Hepatocyte (in vitro differentiated cells): ENCODE measurements at regions not wholly inside any gene's neighbourhood (a gene's known extent, or its start where the extent isn't known, plus 50 kb on each side); places are given as distances from the start of the nearest gene placed in this dataset.

ENCODE experiments used
- DNase-seq: peaks from one replicate; pipeline ENCODE4 v3.0.0-alpha.2; 2016; ENCODE audit warnings: low spot score
- H2AFZ ChIP-seq: fragments of 200-600 bp; sonication (generic); 2 replicates; pipeline ENCODE4 v1.6.0; 2016; ENCODE audit warnings: antibody characterized with exemption, mild to moderate bottlenecking
- H3K27ac ChIP-seq: fragments of 200-600 bp; sonication (generic); 2 replicates; pipeline ENCODE4 v1.5.1; 2016; ENCODE audit warnings: mild to moderate bottlenecking
- H3K27me3 ChIP-seq: fragments of 200-600 bp; sonication (generic); 2 replicates; pipeline ENCODE4 v1.6.1; 2016
- H3K36me3 ChIP-seq: fragments of 200-600 bp; sonication (generic); replicated peaks from 2 replicates; pipeline ENCODE4 v1.5.1; 2016; ENCODE audit warnings: low read depth; ENCODE audit not compliant: insufficient read depth
- H3K4me1 ChIP-seq: fragments of 200-600 bp; sonication (generic); 2 replicates; pipeline ENCODE4 v1.5.1; 2016; ENCODE audit warnings: mild to moderate bottlenecking, moderate library complexity; ENCODE audit not compliant: insufficient read depth
- H3K4me2 ChIP-seq: fragments of 200-600 bp; sonication (generic); 2 replicates; pipeline ENCODE4 v1.6.0; 2016
- H3K4me3 ChIP-seq: fragments of 200-600 bp; sonication (generic); 2 replicates; pipeline ENCODE4 v1.5.1; 2016; ENCODE audit warnings: mild to moderate bottlenecking
- H3K79me2 ChIP-seq: fragments of 200-600 bp; sonication (generic); 2 replicates; pipeline ENCODE4 v1.6.0; 2017; ENCODE audit warnings: mild to moderate bottlenecking
- H3K9me2 ChIP-seq: fragments of 200-600 bp; sonication (generic); replicated peaks from 2 replicates; pipeline ENCODE4 v1.6.0; 2017; ENCODE audit warnings: mild to moderate bottlenecking; ENCODE audit not compliant: insufficient read depth
- H3K9me3 ChIP-seq: fragments of 200-600 bp; sonication (generic); 2 replicates; pipeline ENCODE4 v1.5.1; 2016; ENCODE audit warnings: low read depth, mild to moderate bottlenecking
- H4K20me1 ChIP-seq: fragments of 200-600 bp; sonication (generic); 2 replicates; pipeline ENCODE4 v1.6.0; 2016; ENCODE audit warnings: mild to moderate bottlenecking; ENCODE audit not compliant: insufficient read depth, poor library complexity, severe bottlenecking
- EZH2 ChIP-seq: fragments of 200-600 bp; sonication (generic); IDR thresholded peaks from 2 replicates; pipeline ENCODE4 v1.6.1; 2016; ENCODE audit warnings: antibody characterized with exemption, mild to moderate bottlenecking, borderline replicate concordance
- EZH2phosphoT487 ChIP-seq: fragments of 200-600 bp; sonication (generic); IDR thresholded peaks from one replicate; pipeline ENCODE4 v1.6.1; 2018; ENCODE audit warnings: antibody characterized with exemption, mild to moderate bottlenecking, low read depth, moderate library complexity; ENCODE audit not compliant: unreplicated experiment, severe bottlenecking
- WGBS: methylation state at CpG from one replicate; pipeline ENCODE4 v1.1.6; 2016; ENCODE audit warnings: low lambda C conversion rate; ENCODE audit errors: missing lambda C conversion rate; 5-methylcytosine and 5-hydroxymethylcytosine counted together
- TF ChIP-seq, protein P1 (sequence below): fragments of 200-600 bp; sonication (generic); IDR thresholded peaks from 2 replicates; pipeline ENCODE4 v1.5.1; 2016; ENCODE audit warnings: antibody characterized with exemption, mild to moderate bottlenecking; ENCODE audit not compliant: poor library complexity

DNA sequence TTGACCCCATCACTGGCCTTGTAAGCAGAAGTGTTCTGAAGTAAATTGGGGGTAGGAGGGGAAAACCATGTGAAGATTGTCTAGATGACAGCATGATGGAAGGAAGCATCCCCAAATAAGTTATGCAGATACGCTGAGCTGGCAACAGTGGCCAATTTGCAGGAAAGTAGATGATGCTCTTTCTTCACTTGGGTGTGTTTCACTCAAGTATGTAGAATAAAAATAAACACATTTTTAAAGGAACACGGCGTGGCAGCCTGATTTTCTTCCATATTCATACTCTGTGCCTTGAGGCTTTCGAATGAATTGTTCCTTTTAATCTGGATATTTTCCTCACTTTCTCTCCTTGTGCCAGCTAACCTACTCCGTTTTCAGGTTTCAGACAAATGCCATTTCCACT lies 295.5 kb upstream of the DPYD start:
- Histone ChIP-seq H4K20me1 (no peaks in the 10 kb centered on the region), H2AFZ (no peak overlapping the region), H3K9me3 (no peaks in the 10 kb centered on the region), H3K4me2 (no peak overlapping the region), H3K27ac (no peak overlapping the region), H3K36me3 (no peaks in the 10 kb centered on the region), H3K27me3 (no peaks in the 10 kb centered on the region), H3K9me2 (no peaks in the 10 kb centered on the region), H3K79me2 (no peaks in the 10 kb centered on the region), H3K4me1 (no peaks in the 10 kb centered on the region), H3K4me3 (no peak overlapping the region)
- no peak for DNase-seq
- no peak for TF ChIP-seq EZH2phosphoT487
- TF ChIP-seq EZH2, result no peak
- TF ChIP-seq, protein P1, sequence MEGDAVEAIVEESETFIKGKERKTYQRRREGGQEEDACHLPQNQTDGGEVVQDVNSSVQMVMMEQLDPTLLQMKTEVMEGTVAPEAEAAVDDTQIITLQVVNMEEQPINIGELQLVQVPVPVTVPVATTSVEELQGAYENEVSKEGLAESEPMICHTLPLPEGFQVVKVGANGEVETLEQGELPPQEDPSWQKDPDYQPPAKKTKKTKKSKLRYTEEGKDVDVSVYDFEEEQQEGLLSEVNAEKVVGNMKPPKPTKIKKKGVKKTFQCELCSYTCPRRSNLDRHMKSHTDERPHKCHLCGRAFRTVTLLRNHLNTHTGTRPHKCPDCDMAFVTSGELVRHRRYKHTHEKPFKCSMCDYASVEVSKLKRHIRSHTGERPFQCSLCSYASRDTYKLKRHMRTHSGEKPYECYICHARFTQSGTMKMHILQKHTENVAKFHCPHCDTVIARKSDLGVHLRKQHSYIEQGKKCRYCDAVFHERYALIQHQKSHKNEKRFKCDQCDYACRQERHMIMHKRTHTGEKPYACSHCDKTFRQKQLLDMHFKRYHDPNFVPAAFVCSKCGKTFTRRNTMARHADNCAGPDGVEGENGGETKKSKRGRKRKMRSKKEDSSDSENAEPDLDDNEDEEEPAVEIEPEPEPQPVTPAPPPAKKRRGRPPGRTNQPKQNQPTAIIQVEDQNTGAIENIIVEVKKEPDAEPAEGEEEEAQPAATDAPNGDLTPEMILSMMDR, result no peak
- 89% methylated on average over 5 of the region's 5 CpGs for WGBS

DNA sequence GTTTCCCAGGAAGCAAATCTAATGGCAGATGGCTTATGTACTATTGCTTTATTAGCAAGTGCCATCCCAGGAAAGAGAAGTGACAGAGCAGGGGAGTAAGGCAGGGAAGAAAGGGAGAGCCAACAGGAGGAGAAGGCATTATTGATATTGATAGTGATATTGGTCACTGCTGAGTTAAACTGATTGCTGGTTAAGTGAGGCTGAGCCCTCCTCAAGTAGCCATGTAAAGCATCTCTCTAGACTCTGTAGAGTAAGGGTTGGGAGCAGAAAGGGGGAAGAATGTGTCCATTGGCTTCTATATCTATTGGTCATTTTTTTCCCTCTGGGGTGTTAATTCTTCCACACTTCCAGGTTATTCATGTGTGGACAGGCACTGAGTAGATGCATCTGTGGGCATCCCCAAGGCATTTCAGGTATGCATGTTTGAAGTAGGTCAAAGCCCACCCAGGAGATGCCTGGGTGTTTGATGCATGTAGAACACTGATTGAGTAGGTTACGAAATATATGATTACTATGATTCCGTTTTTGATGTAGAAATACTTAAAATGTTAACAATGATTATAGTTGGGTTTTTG lies 290.5 kb upstream of the DPYD start:
- Histone ChIP-seq H3K4me3 (no peak overlapping the region), H3K27ac (no peak overlapping the region), H3K4me2 (no peak overlapping the region), H3K9me3 (no peaks in the 10 kb centered on the region), H4K20me1 (no peaks in the 10 kb centered on the region), H3K27me3 (no peaks in the 10 kb centered on the region), H3K79me2 (no peaks in the 10 kb centered on the region), H2AFZ (no peak overlapping the region), H3K9me2 (no peaks in the 10 kb centered on the region), H3K4me1 (no peaks in the 10 kb centered on the region), H3K36me3 (no peaks in the 10 kb centered on the region)
- DNase-seq, result no peak
- TF ChIP-seq EZH2 (no peak), EZH2phosphoT487 (no peak)
- TF ChIP-seq, protein P1, result no peak
- 100% methylated on average over 2 of the region's 2 CpGs for WGBS

DNA sequence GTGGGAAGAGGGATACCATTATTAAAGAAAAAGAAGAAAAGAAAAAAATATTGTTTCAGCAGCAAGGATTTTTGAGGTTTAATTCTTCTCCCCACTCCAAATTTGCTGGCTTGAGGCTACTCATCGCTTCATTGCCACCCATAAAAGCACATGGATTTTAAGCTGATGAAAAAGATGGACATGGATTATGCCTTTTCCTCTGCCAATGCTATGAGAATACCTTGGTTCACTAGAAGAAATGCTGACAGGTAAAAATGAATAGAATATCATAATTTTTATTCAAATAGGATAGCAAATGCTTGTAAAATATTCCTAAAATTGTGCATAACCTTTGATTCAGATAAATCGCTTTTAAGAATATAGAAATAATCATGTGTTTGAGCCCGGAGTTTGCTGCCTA lies 289.7 kb upstream of the DPYD start:
- no peak for TF ChIP-seq EZH2
- TF ChIP-seq, protein P1, result no peak
- TF ChIP-seq EZH2phosphoT487, result no peak
- Histone ChIP-seq H2AFZ (no peak overlapping the region), H3K4me3 (no peak overlapping the region), H3K36me3 (no peaks in the 10 kb centered on the region), H3K4me1 (no peaks in the 10 kb centered on the region), H3K79me2 (no peaks in the 10 kb centered on the region), H3K27me3 (no peaks in the 10 kb centered on the region), H3K27ac (no peak overlapping the region), H4K20me1 (no peaks in the 10 kb centered on the region), H3K9me3 (no peaks in the 10 kb centered on the region), H3K4me2 (peak overlapping the region; percentile 46), H3K9me2 (no peaks in the 10 kb centered on the region)
- DNase-seq, result no peak
- WGBS, result 95% methylated on average over 3 of the region's 3 CpGs

DNA sequence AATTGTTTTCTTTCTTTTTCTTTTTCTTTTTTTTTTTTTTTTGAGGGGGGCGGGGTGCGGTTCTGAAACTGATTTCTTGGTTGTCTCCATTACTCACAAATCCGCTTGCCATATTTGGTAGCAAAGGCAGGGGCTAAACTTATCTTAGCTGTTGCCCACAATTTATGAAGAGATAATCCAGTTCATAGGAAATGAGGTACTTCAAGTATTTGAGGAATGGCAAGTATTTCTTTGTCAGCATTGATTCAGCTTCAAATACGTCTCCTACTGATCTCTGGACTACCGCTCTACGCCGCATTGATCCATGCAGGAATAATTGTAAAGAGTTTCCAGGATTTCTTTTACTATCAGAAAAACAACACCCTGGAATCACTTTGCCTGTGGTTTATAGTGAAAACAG lies 289.2 kb upstream of the DPYD start:
- 40% methylated on average over 7 of the region's 7 CpGs for WGBS

More for the DNA sequence above, 289.2 kb upstream of the DPYD start:
- H3K4me1 ChIP-seq, result no peaks in the 10 kb centered on the region
- no peaks in the 10 kb centered on the region for H3K9me3 ChIP-seq
- H3K27ac ChIP-seq, result no peak overlapping the region
- TF ChIP-seq, protein P1, result no peak
- TF ChIP-seq EZH2phosphoT487 (no peak), EZH2 (no peak)
- no peaks in the 10 kb centered on the region for H3K27me3 ChIP-seq
- H3K4me2 ChIP-seq, result peak overlapping the region; percentile 46
- DNase-seq, result no peak
- no peak overlapping the region for H3K4me3 ChIP-seq
- H3K36me3 ChIP-seq, result no peaks in the 10 kb centered on the region
- no peaks in the 10 kb centered on the region for H3K79me2 ChIP-seq
- H2AFZ ChIP-seq, result no peak overlapping the region
- H3K9me2 ChIP-seq, result no peaks in the 10 kb centered on the region
- H4K20me1 ChIP-seq, result no peaks in the 10 kb centered on the region
